Neuron (in vitro differentiated cells): ENCODE measurements at regions not wholly inside any gene's neighbourhood (a gene's known extent, or its start where the extent isn't known, plus 50 kb on each side); places are given as distances from the start of the nearest gene placed in this dataset.

Experiments used
- H2AFZ ChIP-seq: one replicate; pipeline ENCODE4 v1.6.1; 2013; ENCODE audit warnings: low read depth, mild to moderate bottlenecking, inconsistent platforms, low read length, moderate library complexity
- H3K27me3 ChIP-seq: one replicate; pipeline ENCODE4 v1.6.1; 2013; ENCODE audit warnings: low read length; ENCODE audit not compliant: insufficient read depth
- H3K36me3 ChIP-seq: one replicate; pipeline ENCODE4 v1.6.1; 2013; ENCODE audit warnings: low read length; ENCODE audit not compliant: insufficient read depth
- H3K4me1 ChIP-seq: one replicate; pipeline ENCODE4 v1.6.1; 2013; ENCODE audit warnings: low read length; ENCODE audit not compliant: insufficient read depth
- H3K4me3 ChIP-seq: 2 replicates; pipeline ENCODE4 v1.5.1; 2013; ENCODE audit warnings: mild to moderate bottlenecking, low read length, moderate library complexity
- H3K9me3 ChIP-seq: one replicate; pipeline ENCODE4 v1.6.1; 2013; ENCODE audit warnings: low read length

DNA sequence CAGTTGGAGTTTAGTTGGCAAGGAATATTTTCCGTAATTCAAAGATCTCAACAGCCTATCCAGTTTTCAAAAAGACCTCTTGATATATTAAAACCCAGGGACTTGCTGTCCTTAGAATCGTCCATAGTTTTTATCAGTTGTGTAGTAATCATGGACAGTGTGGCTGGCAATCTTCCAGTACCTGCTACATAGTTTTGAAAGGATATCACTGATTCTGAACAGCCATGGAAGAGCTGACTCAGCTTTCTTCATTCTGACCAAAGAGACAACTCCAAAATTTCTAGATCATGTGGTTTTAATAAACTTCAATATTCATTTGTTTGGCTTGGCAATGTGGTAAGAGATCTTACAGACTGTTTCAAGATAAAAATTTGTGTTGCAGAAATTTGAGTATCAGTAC lies 616.7 kb downstream of the TDRD15 start:
- Histone ChIP-seq H3K9me3 (no peaks in the 10 kb centered on the region), H3K36me3 (no peaks in the 10 kb centered on the region), H2AFZ (no peak overlapping the region), H3K27me3 (no peaks in the 10 kb centered on the region), H3K4me1 (no peaks in the 10 kb centered on the region), H3K4me3 (no peak overlapping the region)

DNA sequence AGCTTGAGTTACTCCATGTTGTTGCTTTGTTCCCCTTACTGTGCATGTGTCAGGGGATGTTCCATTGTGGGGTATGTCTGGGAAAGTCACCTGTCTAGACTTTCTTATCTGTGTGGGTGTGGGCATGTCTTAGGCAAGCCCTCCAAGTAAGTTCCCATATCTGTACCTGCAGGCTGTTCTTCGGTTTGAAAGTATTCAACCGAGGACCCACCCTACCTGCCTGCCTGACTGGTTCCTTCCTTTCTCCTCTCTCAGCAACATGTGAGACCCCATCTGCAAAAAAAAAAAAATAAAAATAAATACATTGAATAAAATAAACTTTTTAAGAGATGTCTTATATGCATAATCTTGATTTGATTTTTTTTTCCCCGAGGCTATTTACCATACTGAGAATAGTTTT lies 622.7 kb downstream of the TDRD15 start:
- Histone ChIP-seq H3K4me3 (no peak overlapping the region), H3K27me3 (no peaks in the 10 kb centered on the region), H3K36me3 (no peaks in the 10 kb centered on the region)

DNA sequence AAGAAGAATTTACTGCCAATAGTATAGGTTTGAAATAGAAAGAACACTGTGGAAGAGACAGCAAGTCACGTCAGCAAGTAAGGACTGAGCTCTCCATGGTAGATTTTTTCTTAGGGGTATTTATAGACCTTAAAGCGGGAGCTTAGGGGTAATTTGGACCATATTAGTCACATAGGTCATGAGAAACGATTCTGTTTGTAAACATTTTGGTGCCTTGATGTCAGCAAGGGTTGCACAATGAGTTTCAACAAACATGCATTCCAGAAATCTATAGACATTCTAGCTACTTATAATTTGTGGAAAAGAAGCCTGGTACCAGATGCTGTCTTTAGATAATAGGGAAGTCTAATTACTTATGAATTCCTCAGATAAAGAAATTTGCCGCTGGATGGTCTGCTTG lies 624.7 kb downstream of the TDRD15 start:
- Histone ChIP-seq H3K36me3 (no peaks in the 10 kb centered on the region), H3K27me3 (no peaks in the 10 kb centered on the region), H3K4me3 (no peak overlapping the region), H3K4me1 (no peaks in the 10 kb centered on the region), H2AFZ (no peak overlapping the region), H3K9me3 (no peaks in the 10 kb centered on the region)

More for the DNA sequence above, 622.7 kb downstream of the TDRD15 start:
- Histone ChIP-seq H2AFZ (no peak overlapping the region), H3K9me3 (no peaks in the 10 kb centered on the region), H3K4me1 (no peaks in the 10 kb centered on the region)

DNA sequence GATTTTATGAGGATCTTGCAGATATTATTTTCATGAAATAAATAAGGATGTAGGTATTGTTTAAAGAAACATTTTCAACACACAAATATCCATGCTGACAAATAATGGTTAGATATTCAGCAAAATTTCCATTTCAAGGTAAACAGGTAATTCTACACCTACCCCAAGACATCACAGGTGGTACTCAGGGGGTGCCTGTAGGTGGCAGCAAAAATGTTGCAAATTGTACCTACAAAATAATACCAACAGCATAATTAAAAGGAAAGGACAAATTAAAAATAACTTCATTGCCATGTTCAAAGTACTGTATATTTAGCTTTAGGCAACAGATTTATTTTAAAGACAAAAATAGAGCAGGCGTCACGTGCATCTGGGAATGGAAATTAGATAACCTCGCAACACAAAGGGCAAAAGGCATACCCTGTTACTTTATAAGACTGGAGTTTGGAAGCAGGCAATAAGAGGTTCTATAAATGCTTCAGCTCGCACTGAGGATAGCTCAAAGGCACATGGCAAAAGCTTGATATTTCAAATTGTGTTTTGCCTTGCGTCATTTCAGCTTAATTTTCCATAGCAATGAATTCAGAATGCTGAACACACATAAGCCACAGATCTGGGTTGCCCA lies 630.5 kb downstream of the TDRD15 start:
- Histone ChIP-seq H2AFZ (no peak overlapping the region), H3K4me1 (no peaks in the 10 kb centered on the region), H3K4me3 (no peak overlapping the region), H3K27me3 (no peaks in the 10 kb centered on the region), H3K9me3 (no peaks in the 10 kb centered on the region), H3K36me3 (no peaks in the 10 kb centered on the region)

DNA sequence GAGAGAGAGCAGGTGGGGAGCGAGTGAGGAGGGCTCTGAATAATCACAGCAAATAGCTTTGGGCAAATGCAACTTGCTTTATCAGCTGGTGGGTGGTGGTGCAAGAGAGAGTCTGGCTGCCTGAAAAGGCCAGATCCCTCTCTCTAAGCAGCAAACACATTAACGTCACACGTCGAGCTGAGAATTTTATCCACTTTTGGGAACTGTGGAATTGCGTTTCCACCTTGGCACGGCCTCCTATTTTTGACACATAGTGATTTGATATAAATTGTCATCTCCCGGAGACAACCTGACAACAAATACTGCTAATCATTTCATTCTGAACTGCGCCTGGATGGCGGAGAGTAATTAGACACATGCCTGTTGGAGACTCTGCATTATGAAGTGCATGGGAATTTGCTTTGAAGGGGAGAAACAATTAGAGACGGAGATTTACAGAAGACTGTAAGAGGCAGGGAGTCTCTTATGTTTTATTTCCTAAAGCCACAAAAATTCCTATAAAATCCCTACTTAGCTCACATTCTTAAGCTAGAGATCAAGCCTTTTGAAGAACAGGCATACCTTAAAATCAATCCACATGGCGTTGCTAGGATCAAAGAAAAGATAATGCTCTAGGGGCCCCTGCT lies 634.1 kb downstream of the TDRD15 start:
- no peaks in the 10 kb centered on the region for H3K4me1 ChIP-seq

DNA sequence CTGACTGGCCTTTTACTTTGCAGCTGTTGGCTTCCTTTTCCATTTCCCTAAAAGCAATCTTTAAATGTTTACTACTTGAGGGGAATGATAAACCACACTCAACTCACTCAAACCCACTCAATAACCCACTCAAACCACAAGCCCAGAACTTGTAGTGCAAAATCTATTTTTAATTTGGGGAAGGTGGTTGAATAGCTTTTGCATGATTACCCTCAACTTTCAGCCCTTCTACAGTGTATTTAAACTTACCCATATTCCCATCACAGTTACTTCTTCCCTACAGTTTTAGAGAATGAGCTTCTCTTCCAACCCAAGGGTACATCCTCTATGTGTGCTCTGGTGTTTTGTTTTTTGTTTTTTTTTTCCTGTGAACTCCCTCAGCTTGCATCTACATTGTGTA lies 636.1 kb downstream of the TDRD15 start:
- no peaks in the 10 kb centered on the region for H3K27me3 ChIP-seq
- no peaks in the 10 kb centered on the region for H3K9me3 ChIP-seq
- H3K4me1 ChIP-seq: no peaks in the 10 kb centered on the region
- H2AFZ ChIP-seq: no peak overlapping the region
- no peaks in the 10 kb centered on the region for H3K36me3 ChIP-seq
- no peak overlapping the region for H3K4me3 ChIP-seq

More for the DNA sequence above, 634.1 kb downstream of the TDRD15 start:
- no peaks in the 10 kb centered on the region for H3K36me3 ChIP-seq
- H2AFZ ChIP-seq: no peak overlapping the region
- H3K4me3 ChIP-seq: no peak overlapping the region
- H3K9me3 ChIP-seq: no peaks in the 10 kb centered on the region
- no peaks in the 10 kb centered on the region for H3K27me3 ChIP-seq

DNA sequence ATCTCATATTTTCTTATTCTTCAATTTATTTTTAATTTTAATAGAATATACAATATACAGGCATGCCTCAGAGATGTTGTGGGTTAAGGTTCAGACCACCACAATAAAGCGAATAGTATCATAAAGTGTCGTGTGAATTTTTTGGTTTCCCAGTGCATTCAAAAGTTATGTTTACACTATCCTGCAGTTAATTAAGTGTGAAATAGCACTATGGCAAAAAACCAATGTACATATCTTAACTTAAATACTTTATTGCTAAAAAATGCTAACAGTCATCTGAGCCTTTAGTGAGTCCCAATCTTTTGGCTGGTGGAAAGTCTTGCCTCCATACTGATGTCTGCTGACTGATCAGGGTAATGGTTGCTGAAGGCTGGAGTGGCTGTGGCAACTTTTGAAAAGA lies 637.6 kb downstream of the TDRD15 start:
- Histone ChIP-seq H3K27me3 (no peaks in the 10 kb centered on the region), H3K4me3 (no peak overlapping the region), H3K9me3 (no peaks in the 10 kb centered on the region), H2AFZ (no peak overlapping the region), H3K36me3 (no peaks in the 10 kb centered on the region), H3K4me1 (no peaks in the 10 kb centered on the region)

DNA sequence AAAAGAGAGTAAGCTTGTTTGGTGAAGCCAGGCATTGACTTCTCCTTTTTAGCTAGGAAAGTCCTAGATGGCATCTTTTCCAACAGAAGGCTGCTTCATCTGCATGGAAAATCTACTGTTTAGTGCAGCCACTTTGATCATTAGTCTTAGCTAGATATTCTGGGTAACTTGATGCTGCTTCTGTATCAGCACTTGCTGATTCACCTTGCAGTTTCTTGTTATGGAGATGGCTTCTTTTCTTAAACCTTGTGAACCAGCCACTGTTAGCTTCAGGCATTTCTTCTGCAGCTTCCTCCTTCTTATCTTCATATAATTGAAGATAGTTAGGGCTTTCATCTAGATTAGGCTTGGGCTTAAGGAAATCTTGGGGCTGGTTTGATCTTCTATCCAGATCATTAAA lies 639.7 kb downstream of the TDRD15 start:
- no peak overlapping the region for H3K4me3 ChIP-seq
- H3K27me3 ChIP-seq: no peaks in the 10 kb centered on the region
- H3K36me3 ChIP-seq: no peaks in the 10 kb centered on the region
- no peaks in the 10 kb centered on the region for H3K9me3 ChIP-seq
- H3K4me1 ChIP-seq: no peaks in the 10 kb centered on the region
- H2AFZ ChIP-seq: no peak overlapping the region

DNA sequence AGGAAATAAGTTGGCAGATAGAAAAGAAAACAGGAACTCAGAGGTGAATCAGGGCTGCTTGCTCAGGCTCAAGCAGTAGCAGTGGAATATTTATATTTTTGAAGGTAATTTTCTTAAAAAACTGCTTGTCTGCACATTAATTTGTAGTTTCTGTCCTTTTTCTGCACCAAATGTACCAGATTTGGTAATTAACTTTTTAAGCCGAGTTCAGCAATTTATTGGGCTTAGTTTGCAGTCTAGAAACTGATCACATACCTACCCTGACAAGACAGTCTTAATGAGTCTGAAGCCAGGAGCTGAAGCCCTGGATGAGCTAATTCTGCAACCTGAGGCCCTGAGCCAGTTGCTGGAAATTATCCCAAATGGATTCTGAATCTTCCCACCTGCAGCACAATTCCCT lies 647.0 kb downstream of the TDRD15 start:
- Histone ChIP-seq H3K36me3 (no peaks in the 10 kb centered on the region), H3K9me3 (no peaks in the 10 kb centered on the region), H3K4me3 (no peak overlapping the region), H2AFZ (no peak overlapping the region), H3K27me3 (no peaks in the 10 kb centered on the region), H3K4me1 (no peaks in the 10 kb centered on the region)

DNA sequence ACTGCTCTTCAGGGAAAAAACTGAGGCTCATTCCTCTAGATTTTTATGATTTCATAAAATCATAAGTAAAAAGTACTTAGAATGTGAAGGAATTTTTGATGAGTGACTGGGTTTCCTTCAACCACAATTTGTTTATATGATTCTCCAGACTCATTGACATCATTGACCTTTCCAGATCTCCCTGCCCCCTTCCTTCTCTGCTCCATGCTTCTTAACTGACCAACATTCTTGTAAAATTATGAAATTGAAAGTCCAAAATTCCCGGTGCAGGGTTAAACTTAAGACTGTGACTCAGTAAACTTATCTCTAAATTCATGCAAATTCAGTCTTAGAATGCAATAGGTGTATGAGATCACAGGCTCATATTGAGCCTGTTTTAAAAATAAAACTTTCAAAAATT lies 648.9 kb downstream of the TDRD15 start:
- H3K9me3 ChIP-seq: no peaks in the 10 kb centered on the region
- H3K27me3 ChIP-seq: no peaks in the 10 kb centered on the region
- no peak overlapping the region for H2AFZ ChIP-seq
- no peak overlapping the region for H3K4me3 ChIP-seq
- no peaks in the 10 kb centered on the region for H3K36me3 ChIP-seq
- no peaks in the 10 kb centered on the region for H3K4me1 ChIP-seq

DNA sequence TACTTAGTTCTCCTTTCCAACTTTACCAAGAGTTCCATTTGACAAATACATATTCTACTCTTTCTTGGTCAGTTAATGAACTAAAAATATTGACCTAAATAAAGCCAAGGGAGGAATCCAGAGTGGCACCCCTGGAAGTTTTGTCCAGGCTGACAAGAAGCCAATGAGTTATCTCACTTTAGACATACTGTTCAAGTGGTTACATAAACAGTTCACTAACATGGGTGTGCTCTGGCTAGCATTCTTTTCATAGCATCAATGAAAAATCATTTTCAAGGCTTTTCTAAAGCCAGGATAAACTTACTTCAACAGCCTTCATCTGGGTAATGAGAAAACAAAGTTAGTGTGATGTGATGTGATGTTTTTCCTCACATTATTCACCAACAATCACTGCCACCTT lies 649.4 kb downstream of the TDRD15 start:
- Histone ChIP-seq H3K4me1 (no peaks in the 10 kb centered on the region), H3K9me3 (no peaks in the 10 kb centered on the region), H3K4me3 (no peak overlapping the region), H3K36me3 (no peaks in the 10 kb centered on the region), H3K27me3 (no peaks in the 10 kb centered on the region), H2AFZ (no peak overlapping the region)

DNA sequence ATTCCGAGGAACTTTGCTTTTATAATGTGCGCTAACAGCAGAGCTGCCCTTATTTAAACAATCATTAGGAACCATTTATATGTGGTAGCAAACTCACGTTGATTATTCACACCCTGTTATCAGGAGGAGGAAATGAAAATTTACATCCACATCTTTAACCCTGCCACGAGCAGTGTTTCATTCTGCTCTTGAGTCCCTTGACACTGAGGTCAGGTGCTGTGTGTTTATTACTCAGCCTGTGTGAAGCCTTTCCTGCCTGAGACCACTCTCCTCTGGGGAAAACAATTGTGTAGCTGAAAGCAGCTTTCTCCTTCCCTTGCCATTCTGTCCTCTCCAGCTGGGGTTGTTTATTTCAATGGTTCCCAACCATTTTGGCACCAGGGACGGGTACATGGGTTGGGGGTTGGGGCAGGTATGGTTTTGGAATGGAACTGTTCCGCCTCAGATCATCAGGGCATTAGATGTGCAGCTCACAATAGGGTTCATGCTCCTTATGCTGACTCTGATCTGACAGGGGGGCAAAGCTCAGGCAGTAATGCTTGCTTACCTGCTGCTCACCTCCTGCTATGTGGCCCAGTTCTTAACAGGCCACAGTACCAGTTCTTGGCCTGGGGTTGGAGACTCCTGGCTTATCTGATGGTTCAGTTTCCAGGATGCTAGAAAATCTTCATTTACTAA lies 651.1 kb downstream of the TDRD15 start:
- H3K9me3 ChIP-seq: no peaks in the 10 kb centered on the region
- H3K36me3 ChIP-seq: no peaks in the 10 kb centered on the region
- no peak overlapping the region for H2AFZ ChIP-seq
- H3K4me3 ChIP-seq: no peak overlapping the region
- no peaks in the 10 kb centered on the region for H3K4me1 ChIP-seq
- no peaks in the 10 kb centered on the region for H3K27me3 ChIP-seq

DNA sequence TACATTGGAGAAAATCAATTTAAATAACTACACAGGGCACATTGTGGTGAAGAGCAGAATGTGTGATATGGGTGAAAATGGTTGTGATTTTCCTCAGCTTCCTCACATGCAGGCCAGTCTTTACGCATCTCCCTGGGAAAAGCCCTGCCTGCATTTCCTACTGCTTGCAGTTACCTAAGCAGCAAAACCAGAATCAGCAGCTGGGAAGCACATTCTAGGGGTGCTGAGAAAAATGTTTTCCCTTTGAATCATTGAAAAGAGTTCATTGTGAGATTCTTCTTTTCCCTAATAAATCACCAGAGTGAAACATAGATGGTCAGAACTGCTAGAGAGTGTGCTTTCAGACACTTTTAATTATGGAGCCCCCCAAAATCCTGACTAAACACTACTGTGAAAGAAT lies 656.0 kb downstream of the TDRD15 start:
- Histone ChIP-seq H3K4me3 (no peak overlapping the region), H3K36me3 (no peaks in the 10 kb centered on the region), H3K27me3 (no peaks in the 10 kb centered on the region), H2AFZ (no peak overlapping the region), H3K4me1 (no peaks in the 10 kb centered on the region), H3K9me3 (no peaks in the 10 kb centered on the region)
